ENCODE measurements at regions not wholly inside any gene's neighbourhood (a gene's known extent, or its start where the extent isn't known, plus 50 kb on each side); places are given as distances from the start of the nearest gene placed in this dataset.
"Not testable (repeated sequence)": the region's sequence is repeated elsewhere in the genome, so short reads cannot be mapped to it uniquely, and the experiment has no call there.

DNA sequence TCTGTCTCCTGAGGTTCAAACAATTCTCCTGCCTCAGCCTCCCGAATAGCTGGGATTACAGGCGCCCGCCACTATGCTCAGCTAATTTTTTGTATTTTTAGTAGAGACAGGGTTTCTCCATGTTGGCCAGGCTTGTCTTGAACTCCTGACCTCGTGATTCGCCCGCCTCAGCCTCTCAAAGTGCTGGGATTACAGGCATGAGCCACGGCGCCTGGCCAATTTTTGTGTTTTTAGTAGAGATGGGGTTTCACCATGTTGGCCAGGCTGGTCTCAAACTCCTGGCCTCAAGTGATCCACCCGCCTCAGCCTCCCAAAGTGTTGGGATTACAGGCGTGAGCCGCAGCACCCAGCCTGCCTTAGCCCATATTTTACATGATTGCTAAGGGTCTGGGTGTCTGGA is 130.3 kb upstream of the NCOR2 start:
- not testable (repeated sequence) for TF ChIP-seq CTCF (IDR thresholded peaks at IDR 0.05; ENCODE audit: low read depth, low read length); EZH2phosphoT487 (IDR thresholded peaks at IDR 0.05; ENCODE audit: low read depth)
